AG04449 (cell line): ENCODE measurements at regions not wholly inside any gene's neighbourhood (a gene's known extent, or its start where the extent isn't known, plus 50 kb on each side); places are given as distances from the start of the nearest gene placed in this dataset.

Experiments used
- CTCF ChIA-PET: fragments of 350-600 bp; formaldehyde crosslinking; extraction: SDS; loops from one replicate; lab custom pipeline; 2021; ENCODE audit warnings: antibody characterized with exemption; lab: Yijun Ruan, JAX
- POLR2A ChIA-PET: fragments of 400-600, 350-600 bp; formaldehyde crosslinking; extraction: SDS; loops from one replicate; lab custom pipeline; 2020; ENCODE audit warnings: antibody characterized with exemption, inconsistent platforms; lab: Yijun Ruan, JAX
- DNase-seq: peaks from one replicate; pipeline ENCODE4 v3.0.0-alpha.2; 2010; ENCODE audit warnings: low read depth, low spot score
- H3K4me3 ChIP-seq: 2 replicates; pipeline ENCODE4 v1.5.1; 2011; ENCODE audit warnings: low read depth, mild to moderate bottlenecking, control low read depth, low read length
- CTCF ChIP-seq: IDR thresholded peaks from one replicate; pipeline ENCODE4 v1.5.1; 2011; ENCODE audit warnings: mild to moderate bottlenecking, moderate library complexity, low read length, control low read depth, inconsistent platforms; ENCODE audit not compliant: insufficient read depth; ENCODE audit errors: missing control alignments

DNA sequence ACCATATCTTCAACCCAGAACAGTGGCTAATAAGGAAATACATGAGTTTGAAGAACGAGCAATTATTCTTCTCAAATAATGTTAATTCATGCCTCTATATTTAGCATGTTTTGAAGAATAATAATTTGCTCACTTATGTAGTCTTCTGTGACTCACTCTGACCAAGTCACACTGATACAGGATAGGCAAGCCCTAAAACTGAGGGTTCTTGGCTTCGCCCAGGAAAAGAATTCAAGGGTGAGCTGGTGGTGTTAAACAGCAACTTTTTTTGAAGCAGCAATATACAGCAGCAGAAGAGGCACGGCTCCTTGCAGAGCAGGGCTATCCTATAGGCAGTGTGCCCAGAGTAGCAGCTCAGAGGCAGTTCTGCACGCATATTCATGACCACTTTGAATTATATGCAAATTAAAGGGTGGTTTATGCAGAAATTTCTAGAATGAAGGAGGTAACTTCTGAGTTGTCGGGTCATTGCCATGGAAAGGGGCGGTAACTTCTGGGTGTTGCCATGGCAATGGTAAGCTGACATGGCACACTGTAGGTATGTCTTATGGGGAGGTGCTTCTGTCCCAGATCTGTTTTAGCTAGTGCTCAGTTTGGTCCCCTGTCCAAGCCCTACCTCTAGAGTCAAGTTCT is 200.6 kb downstream of the RND3 start:
- CTCF ChIA-PET: no interaction called here
- POLR2A ChIA-PET: no interaction called here
- no peak for DNase-seq

GRCh38 chr2:150284116-150284515 is 203.4 kb downstream of the RND3 start:
- no peak overlapping the region for H3K4me3 ChIP-seq
- ChIA-PET CTCF (no interaction called here), POLR2A (no interaction called here)
- TF ChIP-seq CTCF: no peak
- DNase-seq: no peak

More for the DNA sequence above, 200.6 kb downstream of the RND3 start:
- no peak for TF ChIP-seq CTCF
- H3K4me3 ChIP-seq: no peak overlapping the region

DNA sequence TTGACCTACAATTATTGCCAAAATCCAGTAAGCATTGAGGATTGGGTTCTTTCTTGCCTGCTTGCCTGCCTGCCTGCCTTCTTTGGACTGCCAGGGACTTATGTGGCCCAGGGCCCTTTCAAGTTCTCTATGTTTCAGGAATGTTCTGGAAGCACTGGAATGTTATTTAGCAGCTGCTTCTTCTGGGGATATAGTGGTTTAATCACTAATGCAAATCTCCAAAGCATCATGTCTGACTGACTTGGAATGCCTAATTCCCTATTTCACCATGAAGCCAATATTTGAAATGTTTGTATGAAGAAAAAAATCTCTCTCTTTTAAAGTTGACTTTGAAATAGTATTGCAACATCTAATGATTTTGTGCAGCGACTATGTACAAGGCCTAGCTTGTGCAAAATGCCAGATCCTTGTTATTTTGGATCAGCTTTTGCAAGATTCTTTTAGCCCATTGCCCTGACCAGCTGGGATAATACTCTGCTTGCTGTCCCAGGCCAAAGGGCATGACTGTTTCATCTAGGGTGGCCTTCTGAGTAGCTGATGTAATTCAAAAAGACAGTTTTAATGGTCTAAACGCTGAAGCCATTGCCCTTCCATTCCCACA is 204.6 kb downstream of the RND3 start:
- POLR2A ChIA-PET: interaction anchor here (0.7 kb wide), 1 partner anchor 184 kb away, joined by 3 read pairs; no protein-coding TSS in a partner anchor
- no peak overlapping the region for H3K4me3 ChIP-seq
- CTCF ChIA-PET: no interaction called here
- DNase-seq: peak; percentile 72
- no peak for TF ChIP-seq CTCF

DNA sequence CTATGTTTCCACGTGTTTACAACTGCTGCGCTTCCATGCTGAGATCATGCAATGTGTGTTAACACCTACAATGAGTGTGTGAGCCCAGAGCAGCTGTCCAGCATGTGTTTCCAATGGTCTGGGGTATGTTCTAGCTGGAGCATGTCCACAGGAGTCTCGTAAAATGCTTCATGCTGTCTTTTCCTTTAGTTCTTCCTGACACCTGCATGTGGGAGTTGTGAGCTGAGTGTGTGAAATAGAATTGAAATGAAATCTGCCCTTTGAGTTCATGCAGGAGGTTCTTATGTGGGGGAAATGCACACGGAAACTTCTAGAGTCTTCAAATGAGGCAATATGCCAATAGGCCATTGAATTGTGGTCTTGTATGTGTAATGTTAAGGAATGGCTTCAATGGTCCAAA is 205.1 kb downstream of the RND3 start:
- DNase-seq: no peak
- CTCF ChIA-PET: no interaction called here
- no peak for TF ChIP-seq CTCF
- POLR2A ChIA-PET: no interaction called here
- H3K4me3 ChIP-seq: no peak overlapping the region

GRCh38 chr2:150280231-150280630 is 207.2 kb downstream of the RND3 start:
- DNase-seq: no peak
- CTCF ChIA-PET: no interaction called here
- POLR2A ChIA-PET: no interaction called here
- no peak overlapping the region for H3K4me3 ChIP-seq
- no peak for TF ChIP-seq CTCF

DNA sequence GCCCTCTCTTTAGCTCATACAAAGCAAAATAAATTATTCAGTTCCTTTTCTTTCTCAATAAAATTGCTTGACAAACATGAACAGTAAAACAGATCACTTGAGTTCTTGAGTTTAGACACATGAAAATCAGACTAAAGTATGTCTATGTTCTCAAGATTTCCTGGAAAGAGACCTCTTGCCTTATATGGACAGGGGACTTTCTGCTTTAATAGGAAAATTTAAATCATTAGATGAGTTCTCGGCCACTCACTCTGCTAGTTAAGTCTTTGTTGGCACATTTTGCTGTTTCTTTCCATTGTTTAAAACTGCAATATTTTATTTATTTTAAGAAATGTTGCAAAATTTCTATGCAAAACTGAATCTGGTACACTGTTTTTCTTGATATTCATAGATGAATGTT is 207.8 kb downstream of the RND3 start:
- ChIA-PET POLR2A (no interaction called here), CTCF (no interaction called here)
- no peak for DNase-seq
- no peak for TF ChIP-seq CTCF
- H3K4me3 ChIP-seq: no peak overlapping the region
